ENCODE measurements at regions not wholly inside any gene's neighbourhood (a gene's known extent, or its start where the extent isn't known, plus 50 kb on each side); places are given as distances from the start of the nearest gene placed in this dataset.

DNA sequence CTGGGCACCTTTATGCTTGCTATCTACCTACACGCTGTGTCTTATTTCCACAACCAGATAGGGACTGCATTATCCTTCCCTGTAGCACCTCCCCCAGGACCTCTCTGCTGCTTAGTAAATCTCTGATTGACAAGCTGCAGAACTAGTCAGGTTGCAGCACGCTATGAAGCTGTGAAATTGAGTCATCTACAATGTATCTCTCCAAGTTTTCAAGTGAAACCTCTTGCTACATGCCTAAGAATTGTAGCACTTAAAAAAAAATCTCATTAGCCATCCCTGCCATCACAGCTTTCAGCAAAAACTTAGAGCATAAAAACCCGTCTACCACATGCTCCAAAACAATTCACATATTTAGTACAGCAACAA is 69.7 kb upstream of the FGFR2 start:
- Histone ChIP-seq H3K4me2 (ENCODE audit: low read depth, low read length) (no peak overlapping the region), H3K4me3 (ENCODE audit: insufficient read depth, low read depth, low read length) (no peak overlapping the region), H3K27me3 (ENCODE audit: control insufficient read depth, insufficient read depth, low read length) (no peaks in the 10 kb centered on the region), H2AK9ac (replicated peaks; ENCODE audit: low read depth, low read length, poor library complexity) (no peak overlapping the region), H4K20me1 (ENCODE audit: insufficient read depth, low read length) (no peaks in the 10 kb centered on the region), H4K5ac (ENCODE audit: low read depth, low read length) (no peak overlapping the region), H2BK120ac (ENCODE audit: low read depth, low read length) (no peak overlapping the region), H3K4ac (ENCODE audit: low read depth, low read length) (no peak overlapping the region), H3K36me3 (ENCODE audit: control insufficient read depth, insufficient read depth, low read length) (no peaks in the 10 kb centered on the region), H4K91ac (ENCODE audit: insufficient read depth, low read depth, low read length) (no peak overlapping the region), H4K8ac (ENCODE audit: low read depth in 2 of 2, low read length in 2 of 2) (no peak overlapping the region), H3K56ac (ENCODE audit: extremely low read depth, insufficient read depth, low read length) (no peak overlapping the region), H3K9me1 (ENCODE audit: insufficient read depth, low read length) (no peaks in the 10 kb centered on the region), H3K14ac (replicated peaks; ENCODE audit: low read depth, low read length) (no peak overlapping the region), H3K79me1 (ENCODE audit: low read depth in 1 of 2, low read length in 2 of 2) (no peaks in the 10 kb centered on the region), H2BK20ac (ENCODE audit: low read depth, low read length) (no peak overlapping the region), H3K9me3 (ENCODE audit: control insufficient read depth, insufficient read depth, low read length) (peaks cover 15% of the 10 kb centered on the region), H2AK5ac (ENCODE audit: low read depth, low read length) (no peak overlapping the region), H3K27ac (ENCODE audit: insufficient read depth, low read length) (no peak overlapping the region), H3K9ac (ENCODE audit: low read depth, low read length) (no peak overlapping the region), H3K23ac (ENCODE audit: low read depth, low read length) (no peak overlapping the region), H3K18ac (ENCODE audit: low read depth, low read length) (no peak overlapping the region), H2BK15ac (ENCODE audit: low read depth, low read length) (no peak overlapping the region), H3K4me1 (ENCODE audit: control insufficient read depth, insufficient read depth, low read length) (no peaks in the 10 kb centered on the region), H2AFZ (replicated peaks; ENCODE audit: low read length, poor library complexity) (no peak overlapping the region), H2BK5ac (ENCODE audit: low read depth, low read length, poor library complexity, severe bottlenecking) (no peak overlapping the region)
- dilution Hi-C loops (cut with HindIII; ENCODE audit: low sequenced_read_pairs, unreplicated experiment) = no loop called here
- WGBS, 2 experiments (ENCODE audit: extremely low coverage in 2 of 2, insufficient read length in 1 of 2) = 22% methylated on average over 1 of the region's 3 CpGs; no CpG with 5 or more reads in 1 of the 2 experiments
- POLR2A ChIA-PET (ENCODE audit: unreplicated experiment) = no interaction called here
- intact Hi-C loops (cut with micrococcal nuclease) = no loop called here
- no TSS peak for BruUV-seq (replicated peaks)
- no peak for DNase-seq
- CTCF ChIA-PET = interaction anchor here (1.1 kb wide), 1 partner anchor 67 kb away, joined by 3 read pairs; no protein-coding TSS in a partner anchor
- in situ Hi-C loops (cut with MboI; ENCODE audit: low sequenced_read_pairs) = no loop called here
- no peak for ATAC-seq (ENCODE audit: low read depth)
- TF ChIP-seq FOS (IDR thresholded peaks at IDR 0.05; ENCODE audit: low read depth, low read length) = no peak
- no peak for TF ChIP-seq MAFK (IDR thresholded peaks at IDR 0.05; ENCODE audit: low read depth, low read length)
- TF ChIP-seq, protein P1, sequence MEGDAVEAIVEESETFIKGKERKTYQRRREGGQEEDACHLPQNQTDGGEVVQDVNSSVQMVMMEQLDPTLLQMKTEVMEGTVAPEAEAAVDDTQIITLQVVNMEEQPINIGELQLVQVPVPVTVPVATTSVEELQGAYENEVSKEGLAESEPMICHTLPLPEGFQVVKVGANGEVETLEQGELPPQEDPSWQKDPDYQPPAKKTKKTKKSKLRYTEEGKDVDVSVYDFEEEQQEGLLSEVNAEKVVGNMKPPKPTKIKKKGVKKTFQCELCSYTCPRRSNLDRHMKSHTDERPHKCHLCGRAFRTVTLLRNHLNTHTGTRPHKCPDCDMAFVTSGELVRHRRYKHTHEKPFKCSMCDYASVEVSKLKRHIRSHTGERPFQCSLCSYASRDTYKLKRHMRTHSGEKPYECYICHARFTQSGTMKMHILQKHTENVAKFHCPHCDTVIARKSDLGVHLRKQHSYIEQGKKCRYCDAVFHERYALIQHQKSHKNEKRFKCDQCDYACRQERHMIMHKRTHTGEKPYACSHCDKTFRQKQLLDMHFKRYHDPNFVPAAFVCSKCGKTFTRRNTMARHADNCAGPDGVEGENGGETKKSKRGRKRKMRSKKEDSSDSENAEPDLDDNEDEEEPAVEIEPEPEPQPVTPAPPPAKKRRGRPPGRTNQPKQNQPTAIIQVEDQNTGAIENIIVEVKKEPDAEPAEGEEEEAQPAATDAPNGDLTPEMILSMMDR (conservative IDR thresholded peaks at IDR 0.05; ENCODE audit: low read depth, low read length) = no peak
- TF ChIP-seq, protein P2, sequence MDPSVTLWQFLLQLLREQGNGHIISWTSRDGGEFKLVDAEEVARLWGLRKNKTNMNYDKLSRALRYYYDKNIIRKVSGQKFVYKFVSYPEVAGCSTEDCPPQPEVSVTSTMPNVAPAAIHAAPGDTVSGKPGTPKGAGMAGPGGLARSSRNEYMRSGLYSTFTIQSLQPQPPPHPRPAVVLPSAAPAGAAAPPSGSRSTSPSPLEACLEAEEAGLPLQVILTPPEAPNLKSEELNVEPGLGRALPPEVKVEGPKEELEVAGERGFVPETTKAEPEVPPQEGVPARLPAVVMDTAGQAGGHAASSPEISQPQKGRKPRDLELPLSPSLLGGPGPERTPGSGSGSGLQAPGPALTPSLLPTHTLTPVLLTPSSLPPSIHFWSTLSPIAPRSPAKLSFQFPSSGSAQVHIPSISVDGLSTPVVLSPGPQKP (IDR thresholded peaks at IDR 0.05; ENCODE audit: borderline replicate concordance, low read depth, low read length) = no peak
- no peak for TF ChIP-seq RCOR1 (IDR thresholded peaks at IDR 0.05; ENCODE audit: insufficient replicate concordance, low read length)
- no peak for TF ChIP-seq NFE2L2 (IDR thresholded peaks at IDR 0.05; ENCODE audit: low read depth, low read length)
- TF ChIP-seq, protein P3, sequence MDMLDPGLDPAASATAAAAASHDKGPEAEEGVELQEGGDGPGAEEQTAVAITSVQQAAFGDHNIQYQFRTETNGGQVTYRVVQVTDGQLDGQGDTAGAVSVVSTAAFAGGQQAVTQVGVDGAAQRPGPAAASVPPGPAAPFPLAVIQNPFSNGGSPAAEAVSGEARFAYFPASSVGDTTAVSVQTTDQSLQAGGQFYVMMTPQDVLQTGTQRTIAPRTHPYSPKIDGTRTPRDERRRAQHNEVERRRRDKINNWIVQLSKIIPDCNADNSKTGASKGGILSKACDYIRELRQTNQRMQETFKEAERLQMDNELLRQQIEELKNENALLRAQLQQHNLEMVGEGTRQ (IDR thresholded peaks at IDR 0.05; ENCODE audit: low read depth, low read length) = no peak

Data from IMR-90 (cell line).